HG03175 (cell line): ENCODE measurements at regions not wholly inside any gene's neighbourhood (a gene's known extent, or its start where the extent isn't known, plus 50 kb on each side); places are given as distances from the start of the nearest gene placed in this dataset.

ENCODE experiments used
- ATAC-seq: cut with Tn5 transposase; IDR thresholded peaks from one replicate; pipeline ENCODE4 v1.9.1; 2021; ENCODE audit warnings: mild to moderate bottlenecking, moderate library complexity; ENCODE audit not compliant: unreplicated experiment

DNA sequence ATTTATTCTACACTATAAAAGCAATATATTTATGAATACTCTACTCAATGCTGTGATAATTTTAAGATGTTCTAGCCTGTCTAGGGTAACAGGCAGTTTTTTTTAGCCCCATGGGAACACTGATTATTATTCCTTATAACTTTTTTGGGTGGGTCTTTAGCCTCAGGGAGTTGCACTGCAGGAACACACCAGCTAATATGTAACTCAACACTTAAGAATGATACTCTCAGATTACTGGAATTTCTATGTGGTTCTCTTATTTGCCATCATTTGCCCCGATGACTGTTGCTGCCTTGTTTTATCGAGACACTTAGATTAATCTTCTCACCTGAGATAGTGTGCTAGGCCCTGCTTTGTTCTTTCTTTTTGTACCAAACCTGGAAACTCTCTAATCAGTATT lies 396.9 kb upstream of the SLITRK1 start:
- no peak for ATAC-seq

- ATAC-seq = no peak
These were observed 390.7 kb upstream of the SLITRK1 start for GRCh38 chr13:84272877-84273562.

DNA sequence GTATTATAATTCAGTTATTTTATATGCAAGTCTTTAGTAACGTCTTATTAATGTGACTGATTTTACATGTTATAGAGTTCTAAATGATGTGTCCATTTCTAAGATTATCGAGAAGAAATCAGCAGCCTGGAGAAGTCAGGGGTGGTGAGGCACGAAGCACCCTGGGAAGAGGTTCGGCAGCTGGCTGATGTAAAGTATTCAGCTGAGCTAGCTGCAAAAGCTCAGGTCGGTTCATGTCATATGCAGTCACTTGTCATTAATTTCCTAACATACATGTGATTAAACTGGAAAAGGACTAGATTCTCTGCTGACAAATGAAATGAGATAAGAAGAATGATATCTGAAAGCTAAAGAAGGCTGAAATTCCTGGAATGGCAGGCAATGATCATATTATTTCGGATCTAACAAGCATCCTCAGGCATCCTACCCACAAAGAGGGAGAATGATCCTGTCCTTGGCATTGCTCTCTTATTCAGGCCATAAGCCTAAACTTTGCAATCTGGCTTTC lies 383.0 kb upstream of the SLITRK1 start:
- ATAC-seq = no peak

- no peak for ATAC-seq
These were observed 381.2 kb upstream of the SLITRK1 start for GRCh38 chr13:84263354-84264069.

- ATAC-seq = no peak
These were observed 373.0 kb upstream of the SLITRK1 start for GRCh38 chr13:84255226-84255797.

DNA sequence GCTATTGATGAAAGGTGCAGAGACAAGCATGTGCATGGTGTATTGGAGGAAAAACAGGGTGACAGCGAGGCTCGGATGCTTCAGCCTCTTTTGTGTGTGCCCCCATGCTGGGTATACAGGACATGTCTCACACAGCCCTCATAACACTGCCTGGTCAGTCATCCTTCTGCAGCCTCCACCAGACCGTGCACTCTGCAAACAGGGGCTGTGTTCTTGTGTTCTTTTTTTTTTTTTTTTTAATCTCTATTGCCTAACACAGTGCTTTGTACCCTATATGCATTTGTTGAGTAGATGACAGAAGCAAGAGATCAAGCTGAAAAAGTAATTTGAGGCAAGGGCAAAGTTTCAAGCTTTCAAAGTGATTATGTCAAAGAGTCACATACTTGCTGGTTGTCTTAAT lies 367.2 kb upstream of the SLITRK1 start:
- no peak for ATAC-seq

- no peak for ATAC-seq
These were observed 361.1 kb upstream of the SLITRK1 start for GRCh38 chr13:84243340-84243739.

- no peak for ATAC-seq
These were observed 356.8 kb upstream of the SLITRK1 start for GRCh38 chr13:84239032-84239431.

- ATAC-seq = no peak
These were observed 356.1 kb upstream of the SLITRK1 start for GRCh38 chr13:84238381-84238780.

- ATAC-seq = no peak
These were observed 354.9 kb upstream of the SLITRK1 start for GRCh38 chr13:84237143-84237542.

DNA sequence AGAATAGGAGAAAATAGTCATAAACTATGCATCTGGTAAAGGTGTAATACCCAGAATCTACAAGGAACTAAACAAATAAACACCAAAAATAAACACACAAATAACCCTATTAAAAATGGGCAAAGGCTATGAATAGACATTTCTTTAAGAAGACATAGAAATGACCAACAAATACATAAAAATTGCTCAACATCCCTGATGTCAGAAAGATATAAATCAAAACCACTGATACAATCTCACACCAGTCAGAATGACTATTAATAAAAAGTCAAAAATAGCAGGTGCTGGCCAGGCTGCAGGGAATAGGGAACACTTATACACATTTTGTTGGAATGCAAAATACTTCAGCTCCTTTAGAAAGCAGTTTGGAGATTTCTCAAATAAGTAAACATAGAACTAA lies 352.1 kb upstream of the SLITRK1 start:
- no peak for ATAC-seq

- ATAC-seq = no peak
These were observed 348.3 kb upstream of the SLITRK1 start for GRCh38 chr13:84230568-84230967.

GRCh38 chr13:84211048-84211447 lies 328.8 kb upstream of the SLITRK1 start:
- ATAC-seq = no peak

GRCh38 chr13:84208246-84208910 lies 326.1 kb upstream of the SLITRK1 start:
- no peak for ATAC-seq

DNA sequence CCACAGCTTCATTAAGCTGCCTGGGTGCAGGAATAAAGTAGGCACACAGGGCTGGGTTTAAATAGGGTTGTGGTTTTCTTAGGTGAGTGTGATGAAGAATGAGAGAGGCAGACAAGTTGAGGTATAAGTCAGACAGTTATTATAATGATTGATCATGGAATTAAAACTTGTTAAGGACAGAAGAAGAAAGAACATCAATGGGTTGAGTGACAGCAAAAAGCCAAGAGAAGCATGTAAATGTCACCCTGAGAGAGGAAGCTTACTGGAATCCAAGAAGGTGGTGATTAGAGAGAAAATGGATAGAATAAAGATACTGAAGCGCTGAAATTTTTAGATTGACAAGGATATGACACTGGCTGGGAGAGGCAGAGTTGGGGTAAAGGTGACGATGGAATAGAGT lies 325.2 kb upstream of the SLITRK1 start:
- ATAC-seq = no peak

GRCh38 chr13:84200971-84201370 lies 318.7 kb upstream of the SLITRK1 start:
- ATAC-seq = no peak

DNA sequence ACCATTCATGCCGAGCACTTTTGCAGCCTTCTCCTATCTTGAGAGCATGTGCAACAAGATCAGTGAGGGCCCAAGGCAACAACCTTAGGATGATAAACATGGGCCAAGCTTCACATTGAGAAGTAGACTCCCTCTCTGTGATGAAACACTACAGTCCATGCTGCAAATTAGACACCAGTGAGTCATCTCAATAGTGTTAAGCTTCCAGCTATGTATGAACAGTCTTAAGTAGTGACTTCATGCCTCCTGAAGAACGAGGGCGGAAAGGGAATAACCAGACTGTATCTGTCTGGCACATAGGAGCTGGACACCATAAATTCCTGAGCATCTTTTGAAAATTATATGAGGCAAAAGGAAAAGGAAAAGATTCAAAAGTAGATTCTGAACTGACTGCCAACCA lies 309.9 kb upstream of the SLITRK1 start:
- ATAC-seq = no peak

DNA sequence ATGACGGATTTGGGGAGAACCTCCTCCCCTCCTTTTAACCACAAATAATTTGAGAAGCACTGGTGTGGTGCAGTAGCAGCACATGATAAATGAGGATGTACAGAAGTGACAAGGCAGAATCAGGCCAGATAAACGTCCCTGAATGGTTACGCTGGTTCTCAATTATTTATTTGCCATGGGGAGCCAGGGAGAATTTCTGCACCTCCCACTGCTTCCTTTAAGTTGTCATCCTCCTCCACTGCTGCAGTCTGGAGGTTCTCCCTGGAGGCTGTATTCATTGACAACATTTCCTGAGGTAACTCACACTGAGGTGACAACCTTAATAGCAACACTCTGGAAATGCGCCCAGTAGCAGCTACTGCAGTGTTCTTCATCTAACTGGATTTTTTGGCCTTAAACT lies 308.9 kb upstream of the SLITRK1 start:
- no peak for ATAC-seq

- ATAC-seq = no peak
These were observed 305.4 kb upstream of the SLITRK1 start for GRCh38 chr13:84187626-84188025.

DNA sequence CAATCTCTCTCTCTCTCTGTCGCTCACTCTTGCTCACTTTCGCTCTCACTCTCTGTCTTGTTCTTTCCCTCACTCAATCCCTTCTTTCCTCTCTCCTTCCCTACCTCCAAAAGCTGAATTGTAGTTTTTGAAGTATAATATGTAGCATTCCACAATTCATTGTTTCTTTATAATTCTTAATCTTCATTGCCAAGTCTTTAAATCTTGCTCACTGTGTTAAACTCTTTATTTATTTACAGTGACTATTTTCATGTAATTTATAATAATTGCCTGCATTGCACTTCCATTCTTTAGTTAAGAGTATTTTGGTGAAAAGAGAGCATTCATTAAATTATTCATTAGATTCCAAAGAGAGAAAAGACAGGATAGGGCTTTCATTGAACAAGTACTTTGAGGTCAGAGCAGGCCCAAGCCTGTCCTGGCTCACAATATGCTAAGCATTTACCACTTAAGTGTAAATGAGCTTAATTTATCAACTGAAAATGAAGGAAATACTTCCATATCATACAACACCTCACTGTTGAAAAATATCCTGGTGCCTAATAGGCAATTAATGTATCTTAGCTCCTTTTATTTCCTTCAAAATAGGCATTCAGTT lies 257.4 kb upstream of the SLITRK1 start:
- no peak for ATAC-seq

- peak; percentile 98 for ATAC-seq
These were observed 255.0 kb upstream of the SLITRK1 start for GRCh38 chr13:84137292-84137691.
